HUDEP-2 (cell line): ENCODE measurements at regions not wholly inside any gene's neighbourhood (a gene's known extent, or its start where the extent isn't known, plus 50 kb on each side); places are given as distances from the start of the nearest gene placed in this dataset.
"Not testable (repeated sequence)": the region's sequence is repeated elsewhere in the genome, so short reads cannot be mapped to it uniquely, and the experiment has no call there.

Experiments used
- DNase-seq, 76 experiments: peaks; one replicate each; lab custom pipeline; 2025; ENCODE audit not compliant: unreplicated experiment in 76 of 76; lab: John Stamatoyannopoulos, UW

- DNase-seq = no peak
Observed at GRCh38 chr7:17083392-17084165, 201.8 kb upstream of the AGR3 start.

GRCh38 chr7:17084166-17084475, 202.3 kb upstream of the AGR3 start:
- no peak for DNase-seq

DNA sequence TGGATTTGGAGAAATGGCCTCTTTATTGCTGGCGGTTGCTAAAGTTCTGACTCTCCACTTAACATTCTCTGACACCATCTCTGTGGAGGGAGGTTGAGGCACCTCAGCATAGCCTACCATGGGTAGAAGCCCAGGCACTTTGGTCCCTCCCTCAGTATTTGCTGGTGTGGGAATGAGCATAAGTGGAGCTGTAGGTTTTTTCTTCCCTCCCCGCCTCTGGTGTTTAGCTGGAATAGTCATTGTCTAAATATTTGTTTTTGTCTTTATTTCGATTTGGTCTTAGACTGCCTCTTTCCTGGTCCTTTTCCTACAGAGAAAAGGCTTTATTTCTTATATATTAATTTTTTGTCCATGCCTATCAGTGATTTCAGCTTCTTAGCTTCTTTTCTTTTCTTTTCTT, 203.4 kb upstream of the AGR3 start:
- no peak for DNase-seq

DNA sequence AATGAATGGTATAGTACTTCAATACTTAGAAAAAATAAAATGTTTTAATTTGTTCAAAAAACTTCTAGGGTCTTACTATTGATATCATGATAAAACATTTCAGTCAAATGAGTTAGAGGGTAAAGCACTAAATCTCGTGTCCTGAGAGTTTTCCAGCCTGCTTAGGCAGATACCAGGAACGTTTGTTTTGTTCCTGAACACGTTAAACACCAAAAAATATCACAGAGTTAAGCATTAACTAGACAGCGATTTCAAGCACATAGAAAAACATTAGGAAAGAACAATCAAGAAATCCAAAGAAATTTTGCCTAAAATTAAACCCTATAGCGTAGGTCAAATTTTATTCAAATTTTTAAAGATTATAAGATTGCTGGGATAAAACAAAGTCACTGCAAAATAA, 204.6 kb upstream of the AGR3 start:
- DNase-seq = no peak

DNA sequence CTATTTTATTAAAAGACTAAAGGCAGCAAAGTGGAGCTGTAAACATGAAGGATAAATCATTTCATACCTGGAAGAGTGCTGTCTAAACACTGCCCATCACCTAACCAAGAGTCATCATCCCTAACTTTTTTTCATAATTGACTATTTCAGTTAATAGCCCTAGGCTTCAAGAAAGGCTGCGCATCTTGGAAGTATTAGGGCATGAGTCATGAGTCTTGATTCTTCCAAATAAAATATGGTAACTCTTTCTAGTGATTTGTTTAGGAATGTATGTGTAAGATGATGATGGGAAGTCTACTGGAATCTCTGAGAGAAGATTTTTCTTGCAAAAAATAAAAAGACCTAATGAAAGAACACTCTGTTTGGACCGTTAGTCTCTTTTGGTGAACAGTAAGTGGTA, 207.7 kb upstream of the AHR start:
- no peak for DNase-seq

GRCh38 chr7:17093461-17093860, 205.0 kb upstream of the AHR start:
- DNase-seq = no peak

- DNase-seq = no peak
Observed at GRCh38 chr7:17094963-17095574, 203.4 kb upstream of the AHR start.

DNA sequence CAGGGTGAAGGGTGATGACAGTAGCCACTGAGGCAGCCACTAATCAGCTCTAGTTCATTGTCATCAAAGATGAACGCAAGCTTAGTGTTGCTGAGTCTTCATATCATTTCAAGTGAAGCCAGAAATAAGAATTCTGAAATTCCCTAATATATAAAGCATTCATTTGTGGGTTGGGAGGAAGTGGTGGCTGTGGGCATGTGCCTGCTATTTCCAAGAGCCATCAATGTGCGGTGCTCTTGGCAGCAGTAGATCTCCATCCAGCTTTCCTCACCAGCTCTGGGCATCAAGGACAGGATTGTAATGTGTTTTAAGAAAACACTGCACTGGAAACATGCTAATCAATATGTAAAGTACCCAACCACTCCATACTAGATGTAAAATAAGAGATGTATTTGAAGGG, 202.5 kb upstream of the AHR start:
- no peak for DNase-seq

DNA sequence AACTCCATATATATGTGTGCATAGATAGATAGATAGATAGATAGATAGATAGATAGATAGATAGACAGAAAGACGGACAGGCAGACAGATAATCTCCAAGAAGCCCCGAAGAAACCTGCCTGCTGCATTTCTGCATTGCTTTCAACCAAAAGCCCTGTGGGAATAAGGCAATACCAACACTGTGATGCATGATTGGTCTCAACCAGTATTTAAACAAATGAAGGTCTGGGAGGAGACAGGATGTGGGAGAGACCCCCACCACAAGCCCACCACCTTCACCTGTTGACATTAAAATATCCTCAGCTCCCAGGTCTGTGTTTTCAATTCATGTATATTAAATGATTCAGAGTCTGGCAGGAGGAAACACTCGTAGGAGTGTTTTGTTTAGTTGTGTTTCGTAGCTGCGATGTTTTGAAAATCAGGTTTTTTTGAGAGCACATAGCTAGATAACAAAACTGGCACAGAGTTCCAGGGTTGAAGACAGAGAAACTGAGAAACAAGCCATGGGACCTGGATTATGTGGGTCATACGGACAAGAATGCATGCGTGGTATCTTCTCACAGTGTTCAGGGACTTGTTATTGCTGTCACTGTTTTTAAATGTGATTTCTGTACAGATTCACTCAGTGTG, 200.7 kb upstream of the AHR start:
- no peak for DNase-seq

- DNase-seq = no peak
Observed at GRCh38 chr7:17098515-17098914, 199.9 kb upstream of the AHR start.

DNA sequence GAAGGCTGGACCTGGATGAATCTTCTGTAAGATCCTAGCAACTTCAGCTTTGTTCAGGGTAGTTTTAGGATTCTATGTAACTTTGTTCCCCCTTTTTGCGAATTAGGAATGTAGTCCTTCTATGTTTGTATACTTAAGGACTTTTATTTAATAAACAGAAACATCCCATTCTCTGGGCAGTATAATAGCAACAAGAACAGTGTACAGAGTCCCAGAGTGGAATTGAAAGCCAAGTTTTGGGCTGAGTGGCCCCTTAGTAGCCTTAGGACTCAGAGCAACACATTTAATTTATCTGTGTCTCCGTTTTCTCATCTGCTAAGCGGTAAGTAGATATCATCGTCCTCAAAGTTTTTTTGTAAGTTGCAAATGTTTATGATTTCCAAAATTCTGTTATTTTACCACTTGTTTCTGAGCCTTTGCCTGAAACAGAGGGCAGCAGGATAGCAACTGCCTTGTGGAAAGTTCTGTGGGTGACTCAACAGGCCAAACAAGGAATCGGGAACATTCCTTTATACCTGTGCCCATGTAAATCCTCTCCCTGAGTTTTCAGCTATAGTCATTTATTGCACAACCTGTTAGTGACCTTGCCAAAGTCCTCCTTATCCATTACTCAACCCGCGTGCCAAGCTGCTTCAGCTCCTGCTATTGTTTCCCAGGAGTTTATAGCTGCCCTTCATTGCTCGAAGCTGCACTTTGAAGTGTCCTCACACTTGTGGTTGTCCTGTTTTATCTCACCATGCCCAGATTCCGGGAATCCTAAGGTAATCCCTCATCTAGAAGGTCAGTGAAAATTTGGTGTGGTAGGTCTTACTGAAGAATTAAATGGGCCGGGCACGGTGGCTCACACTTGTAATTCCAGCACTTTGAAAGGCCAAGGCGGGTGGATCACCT, 199.1 kb upstream of the AHR start:
- DNase-seq = no peak

DNA sequence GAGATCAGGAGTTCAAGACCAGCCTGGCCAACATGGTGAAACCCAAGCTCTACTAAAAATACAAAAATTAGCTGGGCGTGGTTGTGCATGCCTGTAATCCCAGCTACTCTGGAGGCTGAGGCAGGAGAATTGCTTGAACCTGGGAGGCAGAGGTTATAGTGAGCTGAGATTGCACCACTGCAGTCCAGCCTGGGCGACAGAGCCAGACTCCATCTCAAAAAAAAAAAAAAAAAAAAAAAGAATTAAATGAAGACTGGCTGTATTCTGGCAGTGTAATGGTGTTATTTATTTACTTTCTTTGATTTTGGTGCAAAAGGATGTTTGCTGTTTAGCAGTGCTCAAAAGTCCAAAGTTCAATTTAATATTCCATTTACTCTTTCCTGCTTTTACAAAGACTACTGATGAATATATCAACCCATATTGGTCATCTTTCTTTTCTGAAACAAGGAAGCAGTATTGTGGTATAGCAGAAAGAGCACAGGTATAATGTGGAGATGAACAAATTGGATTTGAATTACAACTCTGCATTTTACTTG, 198.4 kb upstream of the AHR start:
- not testable (repeated sequence) for DNase-seq

GRCh38 chr7:17101207-17101696, 197.2 kb upstream of the AHR start:
- no peak for DNase-seq

- no peak for DNase-seq
Observed at GRCh38 chr7:17103170-17103569, 195.3 kb upstream of the AHR start.

DNA sequence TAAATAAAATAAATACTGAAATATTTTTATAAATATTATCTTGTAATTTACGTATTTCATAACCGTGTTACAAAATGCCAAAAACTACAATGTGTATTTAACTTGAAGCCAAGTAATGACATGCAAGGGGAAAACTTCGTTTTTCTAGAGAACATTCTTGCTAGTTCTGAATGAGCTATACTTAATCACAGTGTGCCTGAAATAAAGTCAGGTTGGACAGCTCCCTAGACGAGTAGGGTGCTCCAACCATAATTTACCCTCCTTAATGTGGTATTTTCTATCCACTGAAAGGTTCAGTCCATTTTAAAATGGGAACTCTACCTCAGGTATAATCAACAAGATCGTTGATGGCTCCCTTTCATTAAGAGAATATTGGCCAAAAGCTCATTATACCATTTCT, 194.5 kb upstream of the AHR start:
- DNase-seq = no peak

DNA sequence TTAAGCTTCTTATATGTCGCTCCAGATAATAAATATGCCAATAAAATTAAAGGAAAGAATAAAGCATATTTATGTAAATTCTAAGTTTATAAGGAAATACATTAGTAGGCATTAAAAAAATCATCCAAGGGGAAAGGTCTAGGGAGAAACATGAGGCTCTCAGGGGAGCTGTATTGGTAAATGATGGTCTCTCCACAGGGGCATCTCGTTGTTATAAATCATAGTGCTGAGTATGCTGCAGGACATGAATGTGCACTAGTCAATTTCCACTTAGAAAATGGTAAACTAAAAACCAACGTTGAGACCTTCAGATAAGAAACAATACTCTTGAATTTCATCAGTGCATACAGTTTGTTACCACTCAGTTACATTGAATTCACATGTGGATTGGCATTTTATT, 194.0 kb upstream of the AHR start:
- no peak for DNase-seq

DNA sequence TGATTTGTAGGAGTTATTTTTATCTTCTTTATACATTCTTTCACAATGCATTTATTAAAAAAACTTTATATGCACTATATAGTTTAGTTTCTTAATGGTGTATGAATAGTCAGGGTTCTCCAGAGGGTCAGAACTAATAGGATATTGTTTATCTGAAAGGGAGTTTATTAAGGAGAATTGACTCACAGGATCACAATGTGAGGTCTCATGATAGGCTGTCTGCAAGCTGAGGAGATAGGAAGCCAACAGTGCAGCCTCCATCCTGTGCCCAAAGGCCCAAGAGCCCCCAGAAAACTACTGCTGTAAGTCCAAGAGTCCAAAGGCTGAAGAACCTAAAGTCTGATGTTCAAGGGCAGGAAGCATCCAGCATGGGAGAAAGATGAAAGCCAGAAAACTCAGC, 192.8 kb upstream of the AHR start:
- no peak for DNase-seq

GRCh38 chr7:17108049-17108584, 190.3 kb upstream of the AHR start:
- no peak for DNase-seq

DNA sequence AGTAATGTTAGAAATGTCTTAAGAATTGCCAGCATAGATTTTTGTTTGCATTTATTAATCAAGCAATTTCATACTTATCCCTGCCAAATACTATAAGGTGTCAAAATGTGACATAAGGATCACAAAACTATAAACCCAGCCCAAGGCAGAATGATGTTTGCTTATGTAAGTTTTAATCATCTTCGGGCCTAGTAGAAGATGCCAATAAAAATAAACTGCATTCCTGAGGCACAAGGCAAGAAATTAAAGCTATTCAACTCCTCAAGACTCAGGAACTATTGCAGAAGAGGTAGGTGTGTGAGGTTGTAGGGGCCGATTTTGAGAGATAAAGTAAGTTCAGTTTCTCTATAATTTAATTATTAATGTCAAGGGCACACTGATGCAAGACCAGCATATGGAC, 189.4 kb upstream of the AHR start:
- DNase-seq = no peak

DNA sequence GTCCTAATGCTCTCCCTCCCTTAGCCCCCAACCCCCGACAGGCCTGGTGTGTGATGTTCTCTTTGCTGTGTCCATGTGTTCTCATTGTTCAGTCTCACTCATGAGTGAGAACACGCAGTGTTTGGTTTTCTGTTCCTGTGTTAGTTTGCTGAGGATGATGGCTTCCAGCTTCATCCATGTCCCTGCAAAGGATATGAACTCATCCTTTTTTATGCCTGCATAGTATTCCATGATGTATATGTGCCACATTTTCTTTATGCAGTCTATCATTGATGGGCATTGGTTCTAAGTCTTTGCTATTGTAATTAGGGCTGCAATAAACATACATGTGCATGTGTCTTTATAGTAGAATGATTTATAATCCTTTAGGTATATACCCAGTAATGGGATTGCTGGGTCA, 184.7 kb upstream of the AHR start:
- not testable (repeated sequence) for DNase-seq

DNA sequence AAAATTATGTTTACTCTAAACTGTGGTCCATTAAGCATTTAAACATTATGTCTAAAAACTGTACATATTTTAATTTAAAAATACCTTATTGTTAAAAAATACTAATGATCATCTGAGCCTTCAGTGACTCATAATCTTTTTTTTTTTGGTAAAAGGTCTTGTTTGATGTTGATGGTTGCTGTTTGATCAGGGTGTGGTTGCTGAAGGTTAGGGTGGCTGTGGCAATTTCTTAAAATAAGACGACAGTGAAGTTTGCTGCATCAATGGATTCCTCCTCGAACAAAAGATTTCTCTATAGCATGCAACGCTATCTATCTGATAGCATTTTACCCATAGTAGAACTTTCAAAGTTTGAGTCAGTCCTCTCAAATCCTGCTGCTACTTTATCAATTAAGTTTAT, 180.0 kb upstream of the AHR start:
- no peak for DNase-seq
